ENCODE measurements at regions not wholly inside any gene's neighbourhood (a gene's known extent, or its start where the extent isn't known, plus 50 kb on each side); places are given as distances from the start of the nearest gene placed in this dataset.
"Not testable (repeated sequence)": the region's sequence is repeated elsewhere in the genome, so short reads cannot be mapped to it uniquely, and the experiment has no call there.

- no peak for DNase-seq
- ChIA-PET CTCF (no interaction called here), POLR2A (no interaction called here)
- Mint-ChIP-seq H3K27ac (no peak overlapping the region), H3K4me3 (no peak overlapping the region), H3K27me3 (no peaks in the 10 kb centered on the region), H3K4me1 (no peaks in the 10 kb centered on the region), H3K9me3 (peaks cover 10% of the 10 kb centered on the region), H3K36me3 (ENCODE audit: low read depth) (no peaks in the 10 kb centered on the region)
These were observed 57.3 kb upstream of the ADGRA3 start for GRCh38 chr4:22573198-22573597.

GRCh38 chr4:22573641-22574040, 57.8 kb upstream of the ADGRA3 start:
- Mint-ChIP-seq H3K4me1 (no peaks in the 10 kb centered on the region), H3K27me3 (no peaks in the 10 kb centered on the region), H3K36me3 (ENCODE audit: low read depth) (no peaks in the 10 kb centered on the region), H3K27ac (no peak overlapping the region), H3K4me3 (no peak overlapping the region), H3K9me3 (peaks cover 10% of the 10 kb centered on the region)
- ChIA-PET POLR2A (no interaction called here), CTCF (no interaction called here)
- no peak for DNase-seq

GRCh38 chr4:22574424-22574823, 58.6 kb upstream of the ADGRA3 start:
- Mint-ChIP-seq H3K4me3 (no peak overlapping the region), H3K27ac (no peak overlapping the region), H3K9me3 (peaks cover 10% of the 10 kb centered on the region), H3K27me3 (no peaks in the 10 kb centered on the region), H3K4me1 (no peaks in the 10 kb centered on the region), H3K36me3 (ENCODE audit: low read depth) (no peaks in the 10 kb centered on the region)
- no peak for DNase-seq
- ChIA-PET CTCF (no interaction called here), POLR2A (no interaction called here)

- H3K27me3 Mint-ChIP-seq = no peaks in the 10 kb centered on the region
- H3K36me3 Mint-ChIP-seq (ENCODE audit: low read depth) = no peaks in the 10 kb centered on the region
- CTCF ChIA-PET = no interaction called here
- POLR2A ChIA-PET = no interaction called here
- no peak for DNase-seq
- H3K27ac Mint-ChIP-seq = no peak overlapping the region
- H3K4me3 Mint-ChIP-seq = no peak overlapping the region
- H3K9me3 Mint-ChIP-seq = peaks cover 10% of the 10 kb centered on the region
- H3K4me1 Mint-ChIP-seq = no peaks in the 10 kb centered on the region
These were observed 59.0 kb upstream of the ADGRA3 start for GRCh38 chr4:22574880-22575279.

GRCh38 chr4:22587253-22587652, 71.4 kb upstream of the ADGRA3 start:
- no peaks in the 10 kb centered on the region for H3K27me3 Mint-ChIP-seq
- H3K4me1 Mint-ChIP-seq = no peaks in the 10 kb centered on the region
- no peak overlapping the region for H3K4me3 Mint-ChIP-seq
- no peaks in the 10 kb centered on the region for H3K36me3 Mint-ChIP-seq (ENCODE audit: low read depth)
- H3K9me3 Mint-ChIP-seq = peaks cover 3% of the 10 kb centered on the region
- no peak overlapping the region for H3K27ac Mint-ChIP-seq
- ChIA-PET CTCF (no interaction called here), POLR2A (no interaction called here)
- DNase-seq = no peak

- Mint-ChIP-seq H3K4me3 (no peak overlapping the region), H3K27me3 (no peaks in the 10 kb centered on the region), H3K9me3 (peaks cover 3% of the 10 kb centered on the region), H3K27ac (no peak overlapping the region), H3K4me1 (no peaks in the 10 kb centered on the region), H3K36me3 (ENCODE audit: low read depth) (no peaks in the 10 kb centered on the region)
- ChIA-PET POLR2A (no interaction called here), CTCF (no interaction called here)
- DNase-seq = no peak
These were observed 78.1 kb upstream of the ADGRA3 start for GRCh38 chr4:22593933-22594332.

GRCh38 chr4:22595684-22596083, 79.8 kb upstream of the ADGRA3 start:
- H3K36me3 Mint-ChIP-seq (ENCODE audit: low read depth) = no peaks in the 10 kb centered on the region
- CTCF ChIA-PET = no interaction called here
- no peak overlapping the region for H3K27ac Mint-ChIP-seq
- DNase-seq = no peak
- H3K27me3 Mint-ChIP-seq = no peaks in the 10 kb centered on the region
- no peak overlapping the region for H3K4me3 Mint-ChIP-seq
- POLR2A ChIA-PET = no interaction called here
- no peaks in the 10 kb centered on the region for H3K9me3 Mint-ChIP-seq
- no peaks in the 10 kb centered on the region for H3K4me1 Mint-ChIP-seq

GRCh38 chr4:22596409-22596808, 80.5 kb upstream of the ADGRA3 start:
- no peaks in the 10 kb centered on the region for H3K9me3 Mint-ChIP-seq
- H3K4me1 Mint-ChIP-seq = no peaks in the 10 kb centered on the region
- no peaks in the 10 kb centered on the region for H3K36me3 Mint-ChIP-seq (ENCODE audit: low read depth)
- no peak overlapping the region for H3K4me3 Mint-ChIP-seq
- POLR2A ChIA-PET = no interaction called here
- CTCF ChIA-PET = no interaction called here
- H3K27me3 Mint-ChIP-seq = no peaks in the 10 kb centered on the region
- H3K27ac Mint-ChIP-seq = no peak overlapping the region
- no peak for DNase-seq

- H3K4me1 Mint-ChIP-seq = no peaks in the 10 kb centered on the region
- ChIA-PET CTCF (no interaction called here), POLR2A (no interaction called here)
- H3K27me3 Mint-ChIP-seq = no peaks in the 10 kb centered on the region
- no peaks in the 10 kb centered on the region for H3K36me3 Mint-ChIP-seq (ENCODE audit: low read depth)
- H3K27ac Mint-ChIP-seq = no peak overlapping the region
- H3K9me3 Mint-ChIP-seq = peaks cover 1% of the 10 kb centered on the region
- DNase-seq = no peak
- no peak overlapping the region for H3K4me3 Mint-ChIP-seq
These were observed 81.6 kb upstream of the ADGRA3 start for GRCh38 chr4:22597471-22597870.

GRCh38 chr4:22598113-22599047, 82.5 kb upstream of the ADGRA3 start:
- DNase-seq; H3K4me3 Mint-ChIP-seq; H3K9me3 Mint-ChIP-seq; H3K4me1 Mint-ChIP-seq; H3K27me3 Mint-ChIP-seq; POLR2A ChIA-PET; CTCF ChIA-PET; H3K36me3 Mint-ChIP-seq (ENCODE audit: low read depth); H3K27ac Mint-ChIP-seq: not testable (repeated sequence)

- POLR2A ChIA-PET, H3K27me3 Mint-ChIP-seq: not testable (repeated sequence)
These were observed 83.5 kb upstream of the ADGRA3 start for GRCh38 chr4:22599228-22599928.

GRCh38 chr4:22599929-22600432, 84.1 kb upstream of the ADGRA3 start:
- CTCF ChIA-PET; POLR2A ChIA-PET; DNase-seq; H3K27me3 Mint-ChIP-seq; H3K4me3 Mint-ChIP-seq; H3K36me3 Mint-ChIP-seq (ENCODE audit: low read depth); H3K4me1 Mint-ChIP-seq; H3K9me3 Mint-ChIP-seq; H3K27ac Mint-ChIP-seq: not testable (repeated sequence)

More at GRCh38 chr4:22599228-22599928, 83.5 kb upstream of the ADGRA3 start:
- H3K4me1 Mint-ChIP-seq; CTCF ChIA-PET; H3K4me3 Mint-ChIP-seq; H3K27ac Mint-ChIP-seq; DNase-seq; H3K9me3 Mint-ChIP-seq; H3K36me3 Mint-ChIP-seq (ENCODE audit: low read depth): not testable (repeated sequence)

- CTCF ChIA-PET; H3K27ac Mint-ChIP-seq; DNase-seq; H3K27me3 Mint-ChIP-seq; H3K4me3 Mint-ChIP-seq; H3K36me3 Mint-ChIP-seq (ENCODE audit: low read depth); H3K9me3 Mint-ChIP-seq; POLR2A ChIA-PET; H3K4me1 Mint-ChIP-seq: not testable (repeated sequence)
These were observed 85.8 kb upstream of the ADGRA3 start for GRCh38 chr4:22601638-22602037.

- Mint-ChIP-seq H3K27ac (no peak overlapping the region), H3K27me3 (no peaks in the 10 kb centered on the region), H3K36me3 (ENCODE audit: low read depth) (no peaks in the 10 kb centered on the region), H3K4me3 (no peak overlapping the region), H3K4me1 (no peaks in the 10 kb centered on the region), H3K9me3 (peaks cover 6% of the 10 kb centered on the region)
- no peak for DNase-seq
- CTCF ChIA-PET = interaction anchor here (1.1 kb wide), 1 partner anchor 197 kb away, joined by 6 read pairs; no protein-coding TSS in a partner anchor
- POLR2A ChIA-PET = no interaction called here
These were observed 85.4 kb upstream of the GBA3 start for GRCh38 chr4:22607382-22607781.

Data from activated CD4-positive, alpha-beta memory T cell treated with anti-CD3 and anti-CD28 coated beads, Interleukin-2, amount 10 ng/mL, durations not matched to agents 7 days and 5 days (primary cell).